HG03571 (cell line): ENCODE measurements at regions not wholly inside any gene's neighbourhood (a gene's known extent, or its start where the extent isn't known, plus 50 kb on each side); places are given as distances from the start of the nearest gene placed in this dataset.
"Not testable (repeated sequence)": the region's sequence is repeated elsewhere in the genome, so short reads cannot be mapped to it uniquely, and the experiment has no call there.

ENCODE experiments used
- ATAC-seq: cut with Tn5 transposase; IDR thresholded peaks from one replicate; pipeline ENCODE4 v1.9.1; 2021; ENCODE audit not compliant: unreplicated experiment

- no peak for ATAC-seq
These were observed 231.4 kb upstream of the TUT7 start for GRCh38 chr9:86585422-86586143.

DNA sequence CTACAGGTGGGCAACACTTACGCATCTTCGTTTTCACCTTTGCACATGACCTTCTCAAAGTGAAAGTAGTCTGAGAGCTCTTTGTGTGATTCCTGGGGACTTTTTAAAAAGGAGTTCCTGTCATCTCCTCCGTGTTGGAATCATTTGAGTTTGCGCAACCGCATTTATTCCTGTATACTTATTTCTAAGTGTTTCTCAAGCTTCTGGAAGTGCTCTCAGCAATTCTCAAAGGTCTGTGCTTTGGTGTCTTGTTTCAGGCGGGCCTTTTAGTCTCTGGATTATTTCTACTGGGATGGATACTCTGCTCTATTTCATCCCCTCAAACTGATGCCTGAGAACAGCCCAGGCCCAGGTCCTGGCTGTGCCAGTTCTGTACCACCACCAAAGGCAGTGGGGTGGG, 226.5 kb upstream of the TUT7 start:
- ATAC-seq, result no peak

DNA sequence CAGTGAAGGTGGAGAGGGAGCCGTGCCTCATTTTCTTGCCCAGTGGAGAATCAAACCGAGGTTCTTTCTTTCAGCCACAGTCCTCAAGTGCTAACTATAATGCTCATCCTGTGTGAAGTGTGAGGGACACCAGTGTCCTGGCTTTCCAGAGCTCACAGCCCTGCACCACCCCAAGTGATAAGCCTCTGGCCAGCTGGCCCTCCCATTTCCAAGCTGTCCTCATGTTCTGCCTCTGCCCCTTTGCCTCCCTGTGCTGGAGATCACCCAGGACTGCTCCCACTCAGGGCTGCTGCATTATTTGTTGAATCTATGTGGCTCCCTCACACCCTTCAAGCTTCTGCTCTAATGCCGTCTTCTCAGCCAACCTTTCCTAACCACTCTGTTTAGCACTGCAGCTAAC, 224.5 kb upstream of the TUT7 start:
- no peak for ATAC-seq

DNA sequence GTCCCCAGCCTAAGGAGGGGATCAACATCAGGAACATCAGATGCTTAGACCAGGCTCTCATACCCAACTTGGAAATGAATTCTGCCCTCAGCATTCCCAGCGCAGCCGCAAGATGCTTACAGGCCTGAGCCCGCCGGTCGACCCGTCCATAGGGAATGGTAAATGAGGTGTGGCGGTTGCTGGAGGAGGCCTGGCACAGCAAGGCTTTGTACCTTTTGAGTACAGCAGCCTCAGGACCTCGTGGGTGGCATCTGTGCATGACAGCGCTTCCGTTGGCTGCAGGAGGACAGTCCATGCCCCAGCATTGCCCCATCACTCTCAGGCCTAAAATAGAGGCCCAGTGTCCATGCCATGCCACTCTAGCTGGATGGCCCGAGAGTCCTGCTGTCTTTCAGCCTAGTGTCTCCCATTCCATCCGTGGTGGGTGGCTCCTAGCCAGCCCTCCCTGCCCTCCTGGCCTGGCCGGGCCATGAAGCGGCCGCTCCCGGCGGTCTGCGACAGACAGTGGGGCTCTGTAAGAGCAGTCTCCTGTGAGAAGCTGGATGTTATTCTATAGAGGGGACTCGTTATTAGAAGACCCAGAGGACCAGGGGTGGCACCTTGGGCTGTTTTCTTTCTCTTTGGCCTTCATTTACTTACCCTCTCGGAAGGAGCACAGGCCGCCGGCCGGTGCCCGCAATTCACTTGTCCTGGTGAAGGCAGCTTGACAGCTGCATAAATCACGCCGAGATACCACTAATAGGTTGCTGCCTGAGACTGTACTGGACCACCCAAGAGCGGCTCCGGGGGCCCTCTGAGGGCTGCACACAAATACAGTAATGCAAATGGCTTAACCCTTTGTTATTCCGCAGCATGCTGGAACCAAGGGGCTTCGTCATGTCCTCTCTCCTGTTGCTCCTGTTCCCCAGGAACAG, 223.5 kb upstream of the TUT7 start:
- no peak for ATAC-seq

DNA sequence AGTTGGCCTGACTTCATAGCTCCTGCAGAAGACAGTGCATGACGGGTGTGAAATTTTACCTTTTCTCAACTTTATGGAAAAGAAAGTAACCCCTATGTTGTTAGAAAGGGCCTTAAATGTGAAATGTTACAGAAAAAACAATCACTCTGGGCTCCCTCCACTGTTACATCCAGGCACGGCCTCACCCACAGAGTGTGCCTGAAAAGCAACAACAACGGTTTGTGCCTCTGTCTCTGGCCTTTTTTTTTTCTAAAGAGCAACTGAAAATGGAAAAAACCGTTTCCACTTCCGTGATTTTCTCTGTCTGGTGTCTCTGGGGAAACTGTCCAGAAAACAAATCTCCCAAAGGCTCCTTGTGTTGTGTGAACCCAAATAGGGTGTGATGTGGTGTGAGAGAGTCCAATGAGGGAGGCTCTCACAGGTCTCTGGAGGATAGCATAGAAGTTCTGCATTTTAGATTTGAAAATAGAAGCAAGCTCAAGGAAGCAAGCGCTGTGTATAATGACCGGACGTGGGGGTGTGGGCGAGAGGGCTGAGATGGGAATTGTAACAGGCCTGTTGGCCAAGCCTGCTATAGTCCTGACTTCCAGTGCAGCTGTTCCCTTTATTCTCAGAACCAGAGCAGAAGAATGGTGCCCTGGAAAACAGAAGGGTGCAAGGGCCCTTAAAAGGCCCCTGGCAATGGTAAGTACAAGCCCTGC, 221.8 kb upstream of the TUT7 start:
- ATAC-seq, result no peak

GRCh38 chr9:86575137-86575536, 220.9 kb upstream of the TUT7 start:
- ATAC-seq, result no peak

DNA sequence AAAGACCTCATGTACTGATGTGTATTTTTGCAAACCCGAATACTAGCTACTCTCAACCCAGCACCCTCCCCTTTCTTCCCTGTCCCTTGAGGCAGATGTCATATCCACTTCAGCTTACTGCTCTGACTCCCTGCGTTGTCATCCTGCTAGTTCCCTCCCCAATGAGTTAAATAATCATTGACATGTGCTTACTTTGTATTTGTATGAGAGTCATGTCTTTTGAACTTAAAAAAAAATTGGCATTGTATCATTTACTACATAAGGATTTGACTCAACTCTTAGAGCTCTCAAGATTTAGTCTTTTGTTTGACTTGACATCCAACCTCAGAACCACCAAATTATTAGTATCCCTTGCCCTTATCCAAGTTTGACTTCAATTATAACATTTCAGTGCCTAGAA, 219.7 kb upstream of the TUT7 start:
- ATAC-seq, result no peak

DNA sequence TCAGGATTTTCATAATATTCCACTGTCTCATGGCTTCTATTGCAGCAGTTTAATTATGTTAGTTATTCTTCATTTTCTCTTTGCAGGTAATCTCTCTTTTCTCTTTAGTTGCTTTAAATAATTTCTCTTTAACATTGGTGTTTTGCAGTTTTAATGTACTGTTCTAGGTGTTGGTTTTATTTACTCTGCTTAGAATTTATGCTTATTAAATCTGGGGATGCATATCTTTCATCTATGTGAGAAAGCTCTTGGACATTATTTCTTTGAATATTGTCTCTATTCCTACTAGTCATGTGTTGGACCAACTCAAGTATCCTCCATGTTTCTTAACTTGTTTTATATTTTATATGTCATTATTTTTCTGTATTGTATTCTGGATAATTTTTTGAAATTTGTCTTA, 218.7 kb upstream of the TUT7 start:
- no peak for ATAC-seq

DNA sequence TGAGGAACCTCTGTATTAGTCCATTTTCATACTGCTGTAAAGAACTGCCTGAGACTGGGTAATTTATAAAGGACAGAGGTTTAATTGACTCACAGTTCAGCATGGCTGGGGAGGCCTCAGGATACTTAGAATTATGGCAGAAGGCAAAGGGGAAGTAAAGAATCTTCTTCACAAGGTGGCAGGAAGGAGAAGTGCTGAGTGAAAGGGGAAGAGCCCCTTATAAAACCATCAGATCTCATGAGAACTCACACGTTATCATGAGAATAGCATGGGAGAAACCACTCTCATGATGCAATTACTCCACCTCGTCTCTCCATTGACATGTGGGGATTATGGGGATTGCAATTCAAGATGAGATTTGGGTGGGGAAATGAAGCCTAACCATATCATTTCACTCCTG, 211.4 kb upstream of the TUT7 start:
- not testable (repeated sequence) for ATAC-seq

- ATAC-seq, result no peak
These were observed 209.7 kb upstream of the TUT7 start for GRCh38 chr9:86563936-86564335.

DNA sequence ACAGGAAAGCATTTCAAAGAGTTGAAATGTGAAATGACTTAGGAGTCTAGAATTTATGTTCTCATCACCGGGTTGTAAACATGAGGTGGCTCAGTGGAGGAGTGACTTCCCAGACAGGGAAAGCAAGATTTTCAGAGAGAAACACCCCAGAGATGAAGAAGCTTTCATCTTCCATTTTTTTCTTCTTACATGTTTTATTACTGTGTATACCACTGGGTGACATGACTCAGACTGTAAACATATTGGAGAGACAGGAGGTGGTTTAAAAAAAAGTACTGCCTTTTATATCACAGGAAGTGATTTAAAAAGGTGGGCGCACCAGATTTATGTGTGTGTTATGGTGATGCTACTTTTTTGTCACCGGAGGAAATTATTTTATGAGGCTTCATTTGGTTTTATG, 209.1 kb upstream of the TUT7 start:
- ATAC-seq, result no peak

GRCh38 chr9:86562691-86563090, 208.5 kb upstream of the TUT7 start:
- no peak for ATAC-seq

- ATAC-seq, result no peak
These were observed 203.7 kb upstream of the TUT7 start for GRCh38 chr9:86557918-86558317.

GRCh38 chr9:86557063-86557766, 203.0 kb upstream of the TUT7 start:
- no peak for ATAC-seq

GRCh38 chr9:86555661-86556060, 201.5 kb upstream of the TUT7 start:
- no peak for ATAC-seq

DNA sequence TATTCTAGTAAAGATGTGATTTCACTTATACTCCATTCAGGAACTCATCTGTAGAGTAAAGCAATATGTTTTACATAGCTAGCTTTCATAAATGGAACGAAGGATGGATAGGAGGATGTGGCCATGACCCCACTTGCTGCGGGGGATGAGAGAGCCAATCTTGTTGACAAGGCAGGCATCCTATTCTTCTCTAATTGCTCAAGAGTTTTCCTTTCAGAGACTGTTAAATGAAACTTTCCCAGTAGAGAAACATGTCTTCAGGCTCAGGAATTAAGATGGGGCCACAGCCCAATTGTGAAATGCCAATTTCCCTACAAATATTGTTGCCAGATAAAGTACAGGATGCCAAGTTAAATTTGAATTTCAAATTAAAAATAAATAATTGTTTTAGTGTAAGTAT, 196.2 kb upstream of the TUT7 start:
- no peak for ATAC-seq

DNA sequence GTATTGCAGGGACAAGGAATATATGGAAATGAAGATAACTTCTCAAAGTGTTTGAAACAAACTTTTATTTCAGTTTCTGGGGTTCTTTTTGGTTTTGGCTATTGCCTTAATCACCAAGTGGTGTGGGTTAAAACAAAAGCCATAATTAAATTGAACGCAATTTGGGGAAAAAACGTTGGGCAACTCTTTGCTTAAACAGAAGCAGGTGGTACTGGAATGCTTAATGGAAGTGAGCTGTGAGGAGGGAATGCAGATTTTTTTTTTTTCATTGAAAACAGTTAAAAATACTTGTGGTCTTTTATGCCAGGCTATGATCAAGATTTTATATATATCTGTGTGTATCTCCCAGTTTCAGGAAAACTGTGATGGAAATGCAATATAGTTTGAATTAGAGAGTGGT, 195.7 kb upstream of the TUT7 start:
- no peak for ATAC-seq

- no peak for ATAC-seq
These were observed 195.2 kb upstream of the TUT7 start for GRCh38 chr9:86549401-86549811.

DNA sequence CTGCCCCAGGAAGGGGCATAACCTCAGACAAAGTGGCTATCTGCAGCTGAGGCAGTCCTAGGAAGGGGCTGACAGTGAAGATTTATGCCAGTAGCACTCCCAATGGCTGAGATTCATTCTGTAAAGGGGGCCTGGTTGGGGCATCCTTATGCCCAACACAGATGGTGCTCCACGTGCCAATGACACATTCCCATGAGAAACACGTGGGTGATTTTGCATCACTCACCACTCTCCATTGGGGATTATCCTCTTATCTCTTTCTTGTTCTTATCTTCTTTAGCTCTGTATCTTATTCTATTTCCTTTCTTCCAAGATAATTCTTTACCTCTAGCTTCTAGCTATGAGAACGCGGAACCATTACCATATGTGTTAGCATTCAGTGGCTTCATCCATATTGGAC, 194.0 kb upstream of the TUT7 start:
- no peak for ATAC-seq

DNA sequence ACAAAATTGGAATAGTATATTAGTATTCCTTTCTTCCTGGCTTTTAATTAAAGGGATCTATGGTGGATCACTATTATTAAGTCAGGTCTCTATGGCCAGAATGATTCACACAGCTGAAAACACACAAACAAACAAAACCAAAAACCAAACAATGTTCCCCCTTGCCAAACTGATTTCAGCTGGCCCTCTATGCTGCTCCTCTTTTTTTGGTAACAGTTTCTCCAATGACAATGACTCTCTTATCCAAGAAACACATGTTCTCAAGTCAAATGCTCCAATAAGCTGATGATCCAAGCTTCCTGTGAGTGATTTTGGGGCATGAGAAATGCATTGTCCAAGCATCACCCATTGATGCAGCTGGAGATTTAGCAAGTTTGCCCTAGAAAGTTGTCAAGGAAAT, 193.4 kb upstream of the TUT7 start:
- no peak for ATAC-seq

DNA sequence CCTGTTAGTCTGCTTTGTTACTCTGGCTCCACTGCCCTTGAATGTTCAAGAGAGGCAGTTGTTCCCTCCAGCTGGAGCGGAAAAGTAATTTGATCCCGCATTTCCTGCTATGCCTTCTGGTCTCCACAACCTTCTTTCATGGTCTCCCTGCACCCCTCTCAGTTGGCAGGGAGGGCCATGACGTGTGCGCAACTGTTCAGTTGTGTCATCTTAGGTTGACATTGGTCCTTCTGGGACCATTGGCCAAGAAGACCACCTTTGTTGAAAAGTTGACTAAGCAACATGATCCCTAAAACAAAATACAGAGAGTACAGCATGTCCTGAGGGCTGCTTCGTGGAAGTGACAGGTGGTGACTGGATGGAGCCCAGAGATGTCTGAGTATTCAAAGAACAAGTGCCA, 192.5 kb upstream of the TUT7 start:
- ATAC-seq, result no peak
